ENCODE measurements at regions not wholly inside any gene's neighbourhood (a gene's known extent, or its start where the extent isn't known, plus 50 kb on each side); places are given as distances from the start of the nearest gene placed in this dataset.
"Not testable (repeated sequence)": the region's sequence is repeated elsewhere in the genome, so short reads cannot be mapped to it uniquely, and the experiment has no call there.

- H2AFZ ChIP-seq (ENCODE audit: low read length); H3K36me3 ChIP-seq (replicated peaks in 1 of 2; ENCODE audit: control insufficient read depth in 1 of 2, insufficient read depth in 2 of 2, low read length in 2 of 2); H3K27ac ChIP-seq (ENCODE audit: extremely low read length, insufficient read depth, low read length); FAIRE-seq; H3K79me2 ChIP-seq (ENCODE audit: insufficient read depth, low read length); H3K4me2 ChIP-seq (ENCODE audit: low read depth, low read length); H3K9me3 ChIP-seq (ENCODE audit: low read length); intact Hi-C loops (cut with micrococcal nuclease; ENCODE audit: unreplicated experiment); ATAC-seq; H3K9ac ChIP-seq (ENCODE audit: insufficient read depth, low read depth, low read length); in situ Hi-C loops (cut with HindIII; ENCODE audit: extremely low pct_ligation_motif_present, low pct_unique_long_range_greater_than_20kb); H3K27me3 ChIP-seq (ENCODE audit: control insufficient read depth in 1 of 2, insufficient read depth in 2 of 2, low read length in 2 of 2); POLR2A ChIA-PET; DNase-seq (ENCODE audit: low spot score); BruUV-seq (replicated peaks); CTCF ChIA-PET (ENCODE audit: low intra/inter-chr PET ratio, low total read pairs); H4K20me1 ChIP-seq (ENCODE audit: insufficient read depth, low read length); H3K4me3 ChIP-seq (replicated peaks in 1 of 3; ENCODE audit: insufficient read depth in 1 of 3, low read depth in 2 of 3, low read length in 3 of 3); H3K4me1 ChIP-seq (ENCODE audit: insufficient read depth, low read length): not testable (repeated sequence)
- 62% methylated on average over 17 of the region's 29 CpGs for WGBS (ENCODE audit: low lambda C conversion rate)
These were observed 117.1 kb downstream of the MZT1 start for GRCh38 chr13:72610251-72610891.

- FAIRE-seq (no peak), ATAC-seq (no peak), DNase-seq (ENCODE audit: low spot score) (no peak)
- in situ Hi-C loops (cut with HindIII; ENCODE audit: extremely low pct_ligation_motif_present, low pct_unique_long_range_greater_than_20kb) (no loop called here), intact Hi-C loops (cut with micrococcal nuclease; ENCODE audit: unreplicated experiment) (no loop called here)
- BruUV-seq (replicated peaks), result no TSS peak
- Histone ChIP-seq H3K79me2 (ENCODE audit: insufficient read depth, low read length) (no peaks in the 10 kb centered on the region), H3K9me3 (ENCODE audit: low read length) (no peaks in the 10 kb centered on the region), H3K27me3 (ENCODE audit: control insufficient read depth in 1 of 2, insufficient read depth in 2 of 2, low read length in 2 of 2) (no peaks in the 10 kb centered on the region; a peak in 1 of 5 replicates), H3K36me3 (replicated peaks in 1 of 2; ENCODE audit: control insufficient read depth in 1 of 2, insufficient read depth in 2 of 2, low read length in 2 of 2) (no peaks in the 10 kb centered on the region), H2AFZ (ENCODE audit: low read length) (no peak overlapping the region), H3K4me3 (replicated peaks in 1 of 3; ENCODE audit: insufficient read depth in 1 of 3, low read depth in 2 of 3, low read length in 3 of 3) (no peak overlapping the region), H3K27ac (ENCODE audit: extremely low read length, insufficient read depth, low read length) (no peak overlapping the region), H3K4me2 (ENCODE audit: low read depth, low read length) (no peak overlapping the region), H3K9ac (ENCODE audit: insufficient read depth, low read depth, low read length) (no peak overlapping the region), H3K4me1 (ENCODE audit: insufficient read depth, low read length) (peaks cover 5% of the 10 kb centered on the region; the same call in 1 of the 2 replicates), H4K20me1 (ENCODE audit: insufficient read depth, low read length) (no peaks in the 10 kb centered on the region)
- ChIA-PET POLR2A (no interaction called here), CTCF (ENCODE audit: low intra/inter-chr PET ratio, low total read pairs) (no interaction called here)
- WGBS (ENCODE audit: low lambda C conversion rate), result 37% methylated on average over 3 of the region's 3 CpGs
- TF ChIP-seq ATF7-NPFF (CRISPR knock-in tag; IDR thresholded peaks at IDR 0.05; ENCODE audit: low read depth) (no peak), RNF2 (conservative IDR thresholded peaks at IDR 0.05; ENCODE audit: low read depth) (no peak), E2F2 (CRISPR knock-in tag; IDR thresholded peaks at IDR 0.05; ENCODE audit: borderline replicate concordance) (no peak), SPEN (CRISPR knock-in tag; IDR thresholded peaks at IDR 0.05; ENCODE audit: low read depth) (no peak), HOXA9 (CRISPR knock-in tag; IDR thresholded peaks at IDR 0.05; ENCODE audit: borderline replicate concordance) (no peak), KLF16 (CRISPR knock-in tag; IDR thresholded peaks at IDR 0.05) (no peak), TCF7 (IDR thresholded peaks at IDR 0.05; ENCODE audit: low read depth) (no peak), PREB (CRISPR knock-in tag; IDR thresholded peaks at IDR 0.05) (no peak), KLF11 (CRISPR knock-in tag; IDR thresholded peaks at IDR 0.05) (no peak), RBM39 (IDR thresholded peaks at IDR 0.05; ENCODE audit: low read depth, low read length, poor library complexity, severe bottlenecking) (no peak), KLF9 (CRISPR knock-in tag; IDR thresholded peaks at IDR 0.05; ENCODE audit: low read depth) (no peak), TBL1XR1 (IDR thresholded peaks at IDR 0.05; ENCODE audit: borderline replicate concordance, low read length, partially characterized antibody) (no peak), TBX3 (IDR thresholded peaks at IDR 0.05; ENCODE audit: borderline replicate concordance) (no peak), ZNF18 (CRISPR knock-in tag; IDR thresholded peaks at IDR 0.05; ENCODE audit: insufficient replicate concordance) (no peak)
These were observed 128.2 kb downstream of the MZT1 start for GRCh38 chr13:72599178-72599743.
